Stimulated activated CD4-positive, alpha-beta T cell treated with anti-CD3 and anti-CD28 coated beads, Interleukin-4, amount 100 ng/mL, for 48 hours (primary cell): ENCODE measurements at regions not wholly inside any gene's neighbourhood (a gene's known extent, or its start where the extent isn't known, plus 50 kb on each side); places are given as distances from the start of the nearest gene placed in this dataset.

Source experiments
- DNase-seq, 2 donors: peaks; one replicate each; pipeline ENCODE4 v3.0.0-alpha.2; 2020; ENCODE audit warnings: low read depth in 2 of 2

GRCh38 chr6:10248378-10248843, 166.5 kb downstream of the TFAP2A start:
- no peak for DNase-seq

GRCh38 chr6:10237298-10238038, 177.4 kb downstream of the TFAP2A start:
- no peak for DNase-seq

GRCh38 chr6:10235344-10235743, 179.5 kb downstream of the TFAP2A start:
- no peak for DNase-seq

- no peak for DNase-seq
These were observed 184.3 kb downstream of the TFAP2A start for GRCh38 chr6:10230531-10230930.

- DNase-seq: no peak
These were observed 191.0 kb downstream of the TFAP2A start for GRCh38 chr6:10223841-10224240.

GRCh38 chr6:10221178-10221577, 193.7 kb downstream of the TFAP2A start:
- DNase-seq: no peak

GRCh38 chr6:10219510-10219909, 195.4 kb downstream of the TFAP2A start:
- DNase-seq: no peak

GRCh38 chr6:10217111-10217510, 197.8 kb downstream of the TFAP2A start:
- no peak for DNase-seq

GRCh38 chr6:10215326-10216110, 199.4 kb downstream of the TFAP2A start:
- DNase-seq: no peak

GRCh38 chr6:10210052-10210451, 204.8 kb downstream of the TFAP2A start:
- DNase-seq: no peak

GRCh38 chr6:10205892-10206291, 209.0 kb downstream of the TFAP2A start:
- no peak for DNase-seq

- DNase-seq: no peak
These were observed 209.8 kb downstream of the TFAP2A start for GRCh38 chr6:10205120-10205519.

GRCh38 chr6:10203651-10204050, 211.2 kb downstream of the TFAP2A start:
- no peak for DNase-seq

GRCh38 chr6:10202581-10202980, 212.3 kb downstream of the TFAP2A start:
- DNase-seq: no peak

GRCh38 chr6:10201606-10202510, 213.0 kb downstream of the TFAP2A start:
- no peak for DNase-seq

- DNase-seq: no peak
These were observed 218.8 kb downstream of the TFAP2A start for GRCh38 chr6:10196090-10196489.

- no peak for DNase-seq
These were observed 219.8 kb downstream of the TFAP2A start for GRCh38 chr6:10194816-10195672.

GRCh38 chr6:10193321-10193720, 221.6 kb downstream of the TFAP2A start:
- no peak for DNase-seq

- no peak for DNase-seq
These were observed 224.8 kb downstream of the TFAP2A start for GRCh38 chr6:10190042-10190441.

GRCh38 chr6:10184371-10185227, 230.3 kb downstream of the TFAP2A start:
- no peak for DNase-seq
